ENCODE measurements at regions not wholly inside any gene's neighbourhood (a gene's known extent, or its start where the extent isn't known, plus 50 kb on each side); places are given as distances from the start of the nearest gene placed in this dataset.
"Not testable (repeated sequence)": the region's sequence is repeated elsewhere in the genome, so short reads cannot be mapped to it uniquely, and the experiment has no call there.

DNA sequence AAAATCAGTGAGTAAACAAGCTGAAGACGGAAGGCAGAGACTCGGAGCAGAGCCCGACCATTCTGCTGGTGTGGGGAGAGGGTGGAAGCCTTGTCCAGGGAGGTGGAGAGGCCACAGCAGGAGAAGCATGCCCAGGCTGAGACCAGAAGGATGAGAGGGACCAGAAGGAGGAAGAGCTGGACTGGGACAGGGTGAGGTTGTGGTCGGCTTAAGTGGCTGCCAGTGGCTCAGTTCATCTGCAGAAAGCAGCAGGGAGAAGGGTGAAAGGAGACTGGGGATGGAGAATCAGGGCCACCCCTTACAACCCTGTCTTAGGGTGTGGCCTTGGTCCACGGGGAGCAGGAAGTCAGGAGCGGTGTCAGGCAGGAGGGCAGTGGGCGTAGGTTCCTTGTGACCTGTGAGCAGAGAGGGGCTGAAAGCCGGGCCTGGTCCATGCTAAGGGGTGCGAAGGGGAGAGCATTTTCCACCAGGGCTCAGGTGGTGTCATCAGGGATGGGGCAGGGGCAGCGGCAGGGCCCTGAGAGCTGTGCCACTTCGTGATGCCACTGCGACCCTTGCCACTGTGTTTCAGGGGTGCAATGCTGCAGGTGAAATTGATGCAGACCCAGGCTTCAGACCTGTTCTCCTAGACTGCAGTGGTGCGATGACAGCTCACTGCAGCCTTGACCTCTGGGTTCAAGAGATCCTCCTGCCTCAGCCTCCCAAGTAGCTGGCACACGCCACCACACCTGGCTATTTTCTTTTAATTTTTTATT is 81.1 kb downstream of the TTLL2 start:
- H3K27ac ChIP-seq (ENCODE audit: low read length), result no peak overlapping the region
- no peak overlapping the region for H3K4me2 ChIP-seq (ENCODE audit: insufficient read depth, low read length)
- H3K27me3 ChIP-seq (ENCODE audit: insufficient read depth, low read length, poor library complexity), result no peaks in the 10 kb centered on the region
- no peaks in the 10 kb centered on the region for H3K9me3 ChIP-seq (ENCODE audit: insufficient read depth, low read length, severe bottlenecking)
- TF ChIP-seq, protein P1, sequence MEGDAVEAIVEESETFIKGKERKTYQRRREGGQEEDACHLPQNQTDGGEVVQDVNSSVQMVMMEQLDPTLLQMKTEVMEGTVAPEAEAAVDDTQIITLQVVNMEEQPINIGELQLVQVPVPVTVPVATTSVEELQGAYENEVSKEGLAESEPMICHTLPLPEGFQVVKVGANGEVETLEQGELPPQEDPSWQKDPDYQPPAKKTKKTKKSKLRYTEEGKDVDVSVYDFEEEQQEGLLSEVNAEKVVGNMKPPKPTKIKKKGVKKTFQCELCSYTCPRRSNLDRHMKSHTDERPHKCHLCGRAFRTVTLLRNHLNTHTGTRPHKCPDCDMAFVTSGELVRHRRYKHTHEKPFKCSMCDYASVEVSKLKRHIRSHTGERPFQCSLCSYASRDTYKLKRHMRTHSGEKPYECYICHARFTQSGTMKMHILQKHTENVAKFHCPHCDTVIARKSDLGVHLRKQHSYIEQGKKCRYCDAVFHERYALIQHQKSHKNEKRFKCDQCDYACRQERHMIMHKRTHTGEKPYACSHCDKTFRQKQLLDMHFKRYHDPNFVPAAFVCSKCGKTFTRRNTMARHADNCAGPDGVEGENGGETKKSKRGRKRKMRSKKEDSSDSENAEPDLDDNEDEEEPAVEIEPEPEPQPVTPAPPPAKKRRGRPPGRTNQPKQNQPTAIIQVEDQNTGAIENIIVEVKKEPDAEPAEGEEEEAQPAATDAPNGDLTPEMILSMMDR (IDR thresholded peaks at IDR 0.05; ENCODE audit: borderline replicate concordance, extremely low read depth, low read length, poor library complexity, severe bottlenecking), result no peak
- no peak for TF ChIP-seq EZH2 (IDR thresholded peaks at IDR 0.05; ENCODE audit: borderline replicate concordance, low read depth, low read length, severe bottlenecking)
- H3K36me3 ChIP-seq (ENCODE audit: insufficient read depth, low read length), result no peaks in the 10 kb centered on the region
- ATAC-seq (ENCODE audit: insufficient read depth, low read depth) (no peak), DNase-seq (no peak)
- H3K79me2 ChIP-seq (ENCODE audit: insufficient read depth, low read length), result no peaks in the 10 kb centered on the region
- H2AFZ ChIP-seq (ENCODE audit: low read depth, low read length), result no peak overlapping the region
- no peak overlapping the region for H3K4me3 ChIP-seq (ENCODE audit: low read depth in 1 of 2, low read length in 2 of 2)
- H4K20me1 ChIP-seq (ENCODE audit: insufficient read depth, low read length), result no peaks in the 10 kb centered on the region; the same call in 1 of the 2 replicates
- no peaks in the 10 kb centered on the region for H3K4me1 ChIP-seq (ENCODE audit: insufficient read depth, low read length)
- H3K9ac ChIP-seq (ENCODE audit: low read depth, low read length), result no peak overlapping the region

DNA sequence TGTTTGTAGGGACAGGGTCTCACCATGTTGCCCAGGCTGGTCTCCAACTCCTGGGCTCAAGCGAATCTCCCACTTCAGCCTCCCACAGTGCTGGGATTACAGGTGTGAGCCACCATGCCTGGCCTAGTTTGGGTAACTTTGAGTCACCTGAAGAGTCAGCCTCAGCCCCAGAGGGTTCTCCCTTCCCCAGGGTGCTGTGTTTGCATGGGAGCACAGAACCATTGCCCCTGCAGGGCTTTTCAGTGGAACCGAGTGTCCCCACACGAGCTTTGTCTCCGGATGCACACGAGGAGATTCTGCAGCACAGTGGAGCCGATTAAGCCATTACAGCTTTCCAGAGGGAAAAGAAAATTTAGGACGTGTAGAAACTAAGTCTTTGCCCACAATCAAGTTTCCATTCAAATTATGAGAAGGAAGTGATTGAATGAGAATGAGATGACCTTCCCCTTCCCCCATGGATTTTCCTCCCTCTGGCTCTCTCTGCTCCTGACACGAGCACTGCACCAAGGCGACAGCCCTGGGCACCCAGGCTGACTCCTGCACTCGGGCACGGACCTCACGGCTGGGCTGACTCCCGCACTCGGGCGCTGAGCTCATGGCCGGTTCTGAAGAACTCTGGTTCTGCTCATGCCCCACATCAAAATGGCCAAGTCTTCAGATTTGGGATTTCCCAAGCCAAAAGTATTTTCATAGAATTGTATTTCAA is 81.8 kb downstream of the TTLL2 start:
- H3K4me2 ChIP-seq (ENCODE audit: insufficient read depth, low read length); H3K4me3 ChIP-seq (ENCODE audit: low read depth in 1 of 2, low read length in 2 of 2); ATAC-seq (ENCODE audit: insufficient read depth, low read depth); DNase-seq; H4K20me1 ChIP-seq (ENCODE audit: insufficient read depth, low read length); H3K36me3 ChIP-seq (ENCODE audit: insufficient read depth, low read length); H3K27me3 ChIP-seq (ENCODE audit: insufficient read depth, low read length, poor library complexity); H3K79me2 ChIP-seq (ENCODE audit: insufficient read depth, low read length); H3K4me1 ChIP-seq (ENCODE audit: insufficient read depth, low read length); H2AFZ ChIP-seq (ENCODE audit: low read depth, low read length); H3K9me3 ChIP-seq (ENCODE audit: insufficient read depth, low read length, severe bottlenecking); H3K9ac ChIP-seq (ENCODE audit: low read depth, low read length); H3K27ac ChIP-seq (ENCODE audit: low read length): not testable (repeated sequence)

DNA sequence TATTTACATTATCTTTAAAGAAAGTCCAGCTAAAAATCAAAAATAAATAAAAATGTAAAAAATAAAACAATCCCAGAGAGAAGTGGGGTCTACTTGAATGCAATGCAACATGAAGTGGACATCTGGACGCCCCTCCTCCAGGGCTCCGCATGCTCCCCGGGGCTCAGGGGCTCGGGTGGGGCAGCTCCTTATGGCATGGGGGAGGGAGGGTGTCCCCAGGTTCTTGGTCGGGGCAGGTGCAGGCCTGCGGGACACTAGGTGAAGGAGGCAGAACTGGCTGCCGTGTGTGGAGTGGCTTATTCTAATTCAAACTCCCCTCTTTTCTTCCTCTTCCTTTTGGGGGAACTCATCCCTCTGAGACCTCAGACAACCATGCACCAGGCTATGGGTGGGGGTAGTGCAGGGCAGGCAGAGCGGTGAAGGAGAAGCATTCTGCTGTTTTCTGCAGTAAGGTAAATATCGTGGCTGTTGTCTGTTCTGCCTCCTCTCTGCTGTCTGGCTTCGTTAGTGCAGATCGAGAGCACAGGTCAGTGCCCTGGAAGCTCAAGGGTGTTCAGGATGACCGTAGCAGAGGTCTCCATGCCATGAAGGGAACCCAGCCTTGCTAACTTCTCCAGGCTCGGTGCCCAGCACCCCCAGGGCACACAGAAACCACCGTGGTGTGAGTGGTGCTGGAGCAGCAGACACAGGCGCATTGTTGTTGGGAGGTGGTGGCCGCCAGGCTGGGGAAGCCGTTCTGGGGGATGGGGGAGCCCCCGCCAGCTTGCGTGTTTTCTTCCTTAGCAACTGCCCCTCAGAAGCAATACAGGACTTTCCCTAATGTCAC is 82.6 kb downstream of the TTLL2 start:
- Histone ChIP-seq H3K27me3 (ENCODE audit: insufficient read depth, low read length, poor library complexity) (no peaks in the 10 kb centered on the region), H3K4me2 (ENCODE audit: insufficient read depth, low read length) (no peak overlapping the region)
- no peak for ATAC-seq (ENCODE audit: insufficient read depth, low read depth)

More for the DNA sequence above, 82.6 kb downstream of the TTLL2 start:
- Histone ChIP-seq H3K9ac (ENCODE audit: low read depth, low read length) (no peak overlapping the region), H3K9me3 (ENCODE audit: insufficient read depth, low read length, severe bottlenecking) (no peaks in the 10 kb centered on the region), H3K36me3 (ENCODE audit: insufficient read depth, low read length) (no peaks in the 10 kb centered on the region), H3K4me3 (ENCODE audit: low read depth in 1 of 2, low read length in 2 of 2) (no peak overlapping the region), H3K27ac (ENCODE audit: low read length) (no peak overlapping the region), H4K20me1 (ENCODE audit: insufficient read depth, low read length) (no peaks in the 10 kb centered on the region; the same call in 1 of the 2 replicates), H3K79me2 (ENCODE audit: insufficient read depth, low read length) (no peaks in the 10 kb centered on the region), H3K4me1 (ENCODE audit: insufficient read depth, low read length) (no peaks in the 10 kb centered on the region), H2AFZ (ENCODE audit: low read depth, low read length) (no peak overlapping the region)
- DNase-seq, result no peak
- TF ChIP-seq, protein P1 (IDR thresholded peaks at IDR 0.05; ENCODE audit: borderline replicate concordance, extremely low read depth, low read length, poor library complexity, severe bottlenecking), result no peak
- no peak for TF ChIP-seq EZH2 (IDR thresholded peaks at IDR 0.05; ENCODE audit: borderline replicate concordance, low read depth, low read length, severe bottlenecking)
